Osteocyte (in vitro differentiated cells): ENCODE measurements at regions not wholly inside any gene's neighbourhood (a gene's known extent, or its start where the extent isn't known, plus 50 kb on each side); places are given as distances from the start of the nearest gene placed in this dataset.

ENCODE experiments used
- DNase-seq: peaks from one replicate; pipeline ENCODE4 v3.0.0; 2021; ENCODE audit warnings: mixed read lengths; ENCODE audit not compliant: unreplicated experiment; ENCODE audit errors: extremely low spot score
- H3K27ac Mint-ChIP-seq: one replicate; pipeline ENCODE4 v1.8.0; 2021; ENCODE audit warnings: mild to moderate bottlenecking, mixed read lengths; ENCODE audit not compliant: unreplicated experiment
- H3K27me3 Mint-ChIP-seq: one replicate; pipeline ENCODE4 v1.8.0; 2021; ENCODE audit warnings: mixed read lengths; ENCODE audit not compliant: unreplicated experiment
- H3K36me3 Mint-ChIP-seq: one replicate; pipeline ENCODE4 v1.8.0; 2021; ENCODE audit warnings: mixed read lengths; ENCODE audit not compliant: unreplicated experiment
- H3K4me1 Mint-ChIP-seq: one replicate; pipeline ENCODE4 v1.8.0; 2021; ENCODE audit warnings: mixed read lengths; ENCODE audit not compliant: unreplicated experiment
- H3K4me3 Mint-ChIP-seq: one replicate; pipeline ENCODE4 v1.8.0; 2021; ENCODE audit warnings: mild to moderate bottlenecking, moderate library complexity, mixed read lengths; ENCODE audit not compliant: unreplicated experiment
- H3K9me3 Mint-ChIP-seq: one replicate; pipeline ENCODE4 v1.8.0; 2021; ENCODE audit warnings: mixed read lengths; ENCODE audit not compliant: unreplicated experiment
- TF ChIP-seq, protein P1 (sequence below): fragments of 200-600 bp; sonication (generic); IDR thresholded peaks from 2 replicates; pipeline ENCODE4 v1.5.0; 2021; ENCODE audit warnings: antibody characterized with exemption, mild to moderate bottlenecking, moderate library complexity

- H3K9me3 Mint-ChIP-seq: no peaks in the 10 kb centered on the region
- no peaks in the 10 kb centered on the region for H3K36me3 Mint-ChIP-seq
- no peak overlapping the region for H3K4me3 Mint-ChIP-seq
- TF ChIP-seq, protein P1, sequence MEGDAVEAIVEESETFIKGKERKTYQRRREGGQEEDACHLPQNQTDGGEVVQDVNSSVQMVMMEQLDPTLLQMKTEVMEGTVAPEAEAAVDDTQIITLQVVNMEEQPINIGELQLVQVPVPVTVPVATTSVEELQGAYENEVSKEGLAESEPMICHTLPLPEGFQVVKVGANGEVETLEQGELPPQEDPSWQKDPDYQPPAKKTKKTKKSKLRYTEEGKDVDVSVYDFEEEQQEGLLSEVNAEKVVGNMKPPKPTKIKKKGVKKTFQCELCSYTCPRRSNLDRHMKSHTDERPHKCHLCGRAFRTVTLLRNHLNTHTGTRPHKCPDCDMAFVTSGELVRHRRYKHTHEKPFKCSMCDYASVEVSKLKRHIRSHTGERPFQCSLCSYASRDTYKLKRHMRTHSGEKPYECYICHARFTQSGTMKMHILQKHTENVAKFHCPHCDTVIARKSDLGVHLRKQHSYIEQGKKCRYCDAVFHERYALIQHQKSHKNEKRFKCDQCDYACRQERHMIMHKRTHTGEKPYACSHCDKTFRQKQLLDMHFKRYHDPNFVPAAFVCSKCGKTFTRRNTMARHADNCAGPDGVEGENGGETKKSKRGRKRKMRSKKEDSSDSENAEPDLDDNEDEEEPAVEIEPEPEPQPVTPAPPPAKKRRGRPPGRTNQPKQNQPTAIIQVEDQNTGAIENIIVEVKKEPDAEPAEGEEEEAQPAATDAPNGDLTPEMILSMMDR: no peak
- no peak overlapping the region for H3K27ac Mint-ChIP-seq
- DNase-seq: no peak
- peaks cover 5% of the 10 kb centered on the region for H3K4me1 Mint-ChIP-seq
- peaks cover 2% of the 10 kb centered on the region for H3K27me3 Mint-ChIP-seq
Observed at GRCh38 chr2:30351116-30351515, 95.9 kb upstream of the LCLAT1 start.

DNA sequence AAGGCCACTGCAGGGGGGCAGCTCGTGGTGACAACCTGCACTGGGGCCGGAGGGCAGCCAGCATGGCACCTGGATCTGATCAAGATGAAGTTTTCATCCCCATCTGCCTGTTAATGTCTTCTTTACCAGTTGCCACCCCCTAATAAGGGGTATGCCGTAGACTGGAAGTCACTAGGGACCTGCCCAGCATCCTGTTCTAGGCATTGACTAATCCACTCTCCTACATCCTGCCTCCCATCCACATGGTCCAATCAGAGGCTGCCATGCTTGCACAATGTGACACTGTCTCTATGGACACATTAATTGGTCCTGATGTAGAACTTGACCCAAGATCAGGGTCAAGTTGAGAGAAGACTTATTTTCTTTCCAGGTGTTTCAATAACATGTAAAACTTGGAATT is 95.1 kb upstream of the LCLAT1 start:
- H3K4me3 Mint-ChIP-seq: no peak overlapping the region
- DNase-seq: no peak
- TF ChIP-seq, protein P1: no peak

GRCh38 chr2:30354150-30354549 is 92.9 kb upstream of the LCLAT1 start:
- H3K4me1 Mint-ChIP-seq: peaks cover 5% of the 10 kb centered on the region
- TF ChIP-seq, protein P1: no peak
- no peak overlapping the region for H3K4me3 Mint-ChIP-seq
- H3K27ac Mint-ChIP-seq: no peak overlapping the region
- no peaks in the 10 kb centered on the region for H3K36me3 Mint-ChIP-seq
- no peak for DNase-seq
- H3K27me3 Mint-ChIP-seq: peaks cover 3% of the 10 kb centered on the region
- H3K9me3 Mint-ChIP-seq: no peaks in the 10 kb centered on the region

More for the DNA sequence above, 95.1 kb upstream of the LCLAT1 start:
- Mint-ChIP-seq H3K9me3 (no peaks in the 10 kb centered on the region), H3K4me1 (peaks cover 5% of the 10 kb centered on the region), H3K27me3 (peaks cover 2% of the 10 kb centered on the region), H3K27ac (no peak overlapping the region), H3K36me3 (no peaks in the 10 kb centered on the region)

GRCh38 chr2:30354621-30355020 is 92.4 kb upstream of the LCLAT1 start:
- Mint-ChIP-seq H3K36me3 (no peaks in the 10 kb centered on the region), H3K4me3 (no peak overlapping the region), H3K4me1 (peaks cover 1% of the 10 kb centered on the region), H3K9me3 (no peaks in the 10 kb centered on the region), H3K27ac (no peak overlapping the region), H3K27me3 (peaks cover 3% of the 10 kb centered on the region)
- DNase-seq: no peak
- TF ChIP-seq, protein P1: no peak

- no peaks in the 10 kb centered on the region for H3K9me3 Mint-ChIP-seq
- H3K27me3 Mint-ChIP-seq: peaks cover 3% of the 10 kb centered on the region
- no peak overlapping the region for H3K27ac Mint-ChIP-seq
- TF ChIP-seq, protein P1: no peak
- H3K4me1 Mint-ChIP-seq: no peaks in the 10 kb centered on the region
- H3K36me3 Mint-ChIP-seq: no peaks in the 10 kb centered on the region
- H3K4me3 Mint-ChIP-seq: no peak overlapping the region
- no peak for DNase-seq
Observed at GRCh38 chr2:30355306-30355705, 91.7 kb upstream of the LCLAT1 start.
